Skin epidermis (tissue), 12 donors: ENCODE measurements at regions not wholly inside any gene's neighbourhood (a gene's known extent, or its start where the extent isn't known, plus 50 kb on each side); places are given as distances from the start of the nearest gene placed in this dataset.

Experiments
- H3K27ac ChIP-seq, 21 experiments: fragments of 200-600 bp; sonication (generic) in 11 of 21; one replicate each; pipeline ENCODE4 v1.5.0; 2020; ENCODE audit warnings: mild to moderate bottlenecking in 3 of 21, inconsistent platforms in 2 of 21, moderate library complexity in 2 of 21
- H3K4me3 ChIP-seq, 7 experiments: fragments of 200-600 bp; sonication (generic) in 2 of 7; one replicate each; pipeline ENCODE4 v1.5.0; 2020; ENCODE audit warnings: inconsistent platforms in 2 of 7, mild to moderate bottlenecking in 2 of 7, moderate library complexity in 1 of 7

- no peak overlapping the region for H3K4me3 ChIP-seq
- no peak overlapping the region for H3K27ac ChIP-seq
These were observed 127.7 kb upstream of the LRFN2 start for GRCh38 chr6:40714576-40715564.

GRCh38 chr6:40714143-40714542 is 127.0 kb upstream of the LRFN2 start:
- H3K4me3 ChIP-seq, result no peak overlapping the region
- H3K27ac ChIP-seq, result no peak overlapping the region

- Histone ChIP-seq H3K4me3 (no peak overlapping the region), H3K27ac (no peak overlapping the region)
These were observed 126.0 kb upstream of the LRFN2 start for GRCh38 chr6:40713002-40713719.

- no peak overlapping the region for H3K27ac ChIP-seq
- H3K4me3 ChIP-seq, result no peak overlapping the region
These were observed 123.6 kb upstream of the LRFN2 start for GRCh38 chr6:40710626-40711330.

GRCh38 chr6:40708049-40708448 is 120.9 kb upstream of the LRFN2 start:
- Histone ChIP-seq H3K27ac (no peak overlapping the region), H3K4me3 (no peak overlapping the region)

- Histone ChIP-seq H3K4me3 (no peak overlapping the region), H3K27ac (no peak overlapping the region)
These were observed 119.0 kb upstream of the LRFN2 start for GRCh38 chr6:40706178-40706577.

- H3K27ac ChIP-seq, result no peak overlapping the region
These were observed 118.2 kb upstream of the LRFN2 start for GRCh38 chr6:40705354-40705753.

GRCh38 chr6:40701352-40702007 is 114.3 kb upstream of the LRFN2 start:
- no peak overlapping the region for H3K4me3 ChIP-seq

More at GRCh38 chr6:40705354-40705753, 118.2 kb upstream of the LRFN2 start:
- no peak overlapping the region for H3K4me3 ChIP-seq

GRCh38 chr6:40700006-40700580 is 112.9 kb upstream of the LRFN2 start:
- Histone ChIP-seq H3K27ac (no peak overlapping the region), H3K4me3 (no peak overlapping the region)

More at GRCh38 chr6:40701352-40702007, 114.3 kb upstream of the LRFN2 start:
- H3K27ac ChIP-seq, result no peak overlapping the region

- H3K27ac ChIP-seq, result no peak overlapping the region
These were observed 108.7 kb upstream of the LRFN2 start for GRCh38 chr6:40695750-40696415.

GRCh38 chr6:40695114-40695513 is 108.0 kb upstream of the LRFN2 start:
- Histone ChIP-seq H3K4me3 (no peak overlapping the region), H3K27ac (no peak overlapping the region)

More at GRCh38 chr6:40695750-40696415, 108.7 kb upstream of the LRFN2 start:
- H3K4me3 ChIP-seq, result no peak overlapping the region

GRCh38 chr6:40693768-40694167 is 106.6 kb upstream of the LRFN2 start:
- H3K27ac ChIP-seq, result no peak overlapping the region
- no peak overlapping the region for H3K4me3 ChIP-seq

GRCh38 chr6:40692337-40692736 is 105.2 kb upstream of the LRFN2 start:
- H3K27ac ChIP-seq, result no peak overlapping the region

GRCh38 chr6:40689185-40689584 is 102.0 kb upstream of the LRFN2 start:
- H3K27ac ChIP-seq, result no peak overlapping the region
- H3K4me3 ChIP-seq, result no peak overlapping the region

More at GRCh38 chr6:40692337-40692736, 105.2 kb upstream of the LRFN2 start:
- no peak overlapping the region for H3K4me3 ChIP-seq

GRCh38 chr6:40688214-40688761 is 101.1 kb upstream of the LRFN2 start:
- Histone ChIP-seq H3K4me3 (no peak overlapping the region), H3K27ac (no peak overlapping the region)

- no peak overlapping the region for H3K4me3 ChIP-seq
- no peak overlapping the region for H3K27ac ChIP-seq
These were observed 98.7 kb upstream of the LRFN2 start for GRCh38 chr6:40685862-40686261.

- Histone ChIP-seq H3K27ac (no peak overlapping the region), H3K4me3 (no peak overlapping the region)
These were observed 94.5 kb upstream of the LRFN2 start for GRCh38 chr6:40681622-40682021.

GRCh38 chr6:40678941-40679340 is 91.8 kb upstream of the LRFN2 start:
- Histone ChIP-seq H3K27ac (no peak overlapping the region), H3K4me3 (no peak overlapping the region)
